ENCODE measurements at regions not wholly inside any gene's neighbourhood (a gene's known extent, or its start where the extent isn't known, plus 50 kb on each side); places are given as distances from the start of the nearest gene placed in this dataset.

DNA sequence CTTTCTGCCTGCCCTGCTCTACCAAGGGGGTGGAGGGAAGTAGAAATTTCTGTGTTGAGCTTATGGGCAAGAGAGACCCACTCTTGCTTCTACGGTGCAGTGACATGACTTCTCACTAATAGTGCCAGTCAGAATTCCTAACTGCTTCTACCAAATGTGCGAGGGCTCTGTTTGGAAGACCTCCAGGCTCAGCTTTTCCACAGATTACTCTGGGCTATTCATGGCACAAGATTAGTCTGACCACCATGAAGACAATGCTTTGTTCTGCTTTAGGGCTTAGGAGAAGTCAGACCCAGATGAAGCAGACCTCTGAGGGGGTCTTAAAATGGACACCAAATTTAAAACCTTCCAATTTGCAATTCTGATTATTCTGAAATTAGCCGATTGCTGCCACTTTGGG is 195.9 kb upstream of the TBC1D5 start:
- no peak for DNase-seq

DNA sequence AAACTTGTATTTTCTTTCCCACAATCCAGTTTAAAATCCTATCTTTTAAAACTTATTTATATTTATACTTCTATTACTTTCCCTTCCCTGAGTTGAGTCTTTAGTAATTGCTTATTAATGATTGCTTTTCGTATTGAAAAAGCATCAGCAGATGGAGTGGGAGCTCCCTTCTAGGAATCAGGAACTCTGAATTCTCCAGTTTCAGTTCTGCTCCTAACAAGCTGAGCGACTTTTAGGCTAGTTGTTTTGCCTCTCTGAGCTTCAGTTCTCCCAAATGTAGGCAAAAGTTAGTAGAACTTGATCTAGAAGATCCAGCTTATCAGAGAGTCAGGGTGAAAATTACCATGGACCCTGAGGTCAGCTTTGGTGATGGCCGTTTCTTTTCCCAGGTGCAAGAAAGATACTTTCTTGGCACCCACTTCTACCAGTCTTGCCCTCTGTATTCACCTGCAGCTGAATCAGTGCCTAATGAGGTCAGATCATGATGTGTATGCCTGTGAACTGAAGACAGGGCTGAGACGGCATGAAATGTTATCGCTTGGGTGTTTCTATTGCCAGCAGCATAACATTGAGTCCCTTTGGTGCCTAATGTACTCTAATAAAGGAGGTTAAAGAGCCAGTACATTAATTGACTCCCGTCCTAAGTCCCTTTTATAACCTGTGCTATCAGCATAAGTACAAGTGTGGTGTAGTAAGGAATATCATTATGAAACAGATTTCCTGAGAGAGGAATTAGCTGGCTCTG is 194.5 kb upstream of the TBC1D5 start:
- no peak for DNase-seq

- DNase-seq: no peak
Observed at GRCh38 chr3:17935222-17935621, 192.8 kb upstream of the TBC1D5 start.

GRCh38 chr3:17932136-17932771 is 189.8 kb upstream of the TBC1D5 start:
- DNase-seq: no peak

- no peak for DNase-seq
Observed at GRCh38 chr3:17931131-17931530, 188.7 kb upstream of the TBC1D5 start.

- DNase-seq: no peak
Observed at GRCh38 chr3:17928502-17929145, 186.2 kb upstream of the TBC1D5 start.

GRCh38 chr3:17927036-17927435 is 184.6 kb upstream of the TBC1D5 start:
- no peak for DNase-seq

GRCh38 chr3:17915341-17915740 is 172.9 kb upstream of the TBC1D5 start:
- DNase-seq: no peak

GRCh38 chr3:17913359-17913758 is 170.9 kb upstream of the TBC1D5 start:
- DNase-seq: no peak

- no peak for DNase-seq
Observed at GRCh38 chr3:17911986-17912760, 169.7 kb upstream of the TBC1D5 start.

GRCh38 chr3:17910922-17911321 is 168.5 kb upstream of the TBC1D5 start:
- DNase-seq: no peak

DNA sequence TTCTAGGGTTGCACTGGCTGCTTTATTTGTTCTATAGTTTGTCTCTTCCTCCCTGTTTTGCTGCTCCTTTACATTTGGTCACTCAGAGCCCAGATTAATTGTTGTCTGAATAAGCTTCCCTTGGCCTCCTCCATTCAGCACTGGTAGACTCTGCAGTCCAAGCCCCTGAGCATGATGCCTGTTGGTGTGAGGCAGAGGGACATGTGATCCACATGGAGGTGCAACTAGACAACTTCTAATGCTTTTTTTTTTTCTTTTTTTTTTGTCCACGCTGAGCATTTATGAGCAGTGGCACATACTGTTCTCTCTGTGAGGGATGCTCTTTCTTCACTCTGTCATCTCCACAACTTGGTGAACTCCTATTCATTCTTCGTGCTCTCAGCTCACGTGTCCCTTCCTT is 167.3 kb upstream of the TBC1D5 start:
- no peak for DNase-seq

GRCh38 chr3:17908399-17909191 is 166.2 kb upstream of the TBC1D5 start:
- DNase-seq: no peak

DNA sequence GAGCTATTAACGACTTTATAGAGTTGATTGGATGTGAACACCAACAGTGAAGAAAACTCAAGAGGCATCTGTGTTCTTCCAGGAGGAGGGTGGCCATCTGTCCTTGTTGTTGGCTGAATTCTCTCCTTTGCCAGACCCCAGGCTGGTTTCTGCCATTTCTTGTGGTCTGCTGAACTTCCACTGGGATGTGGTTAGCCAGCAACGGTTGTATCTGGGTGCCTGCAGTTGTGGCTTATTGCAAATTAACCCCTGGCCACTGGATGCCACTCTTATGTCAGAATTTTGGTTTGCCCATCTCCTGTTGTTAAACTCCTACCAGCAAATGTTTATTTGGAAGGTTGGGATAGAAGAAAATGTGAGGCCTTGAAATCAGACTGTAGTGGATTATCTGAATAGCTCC is 163.6 kb upstream of the TBC1D5 start:
- no peak for DNase-seq

DNA sequence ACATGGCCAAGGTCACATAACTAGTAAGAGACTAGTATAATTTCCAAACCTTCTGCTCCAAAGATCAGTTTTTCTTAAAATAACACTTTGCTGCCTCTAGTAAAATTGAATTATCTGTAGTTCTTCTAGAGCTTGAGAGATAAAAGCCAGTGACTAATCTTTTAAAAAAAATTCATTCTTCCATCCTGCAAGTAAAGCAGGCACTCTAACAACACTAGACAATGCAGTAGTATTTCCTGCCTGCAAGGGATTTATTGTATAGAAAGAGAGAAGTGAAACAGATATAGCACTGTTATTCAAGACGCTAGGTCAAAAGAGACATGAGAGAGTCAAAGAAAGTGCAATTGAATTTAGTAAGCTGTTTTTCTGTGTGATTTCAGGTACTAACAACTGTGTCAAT is 159.5 kb upstream of the TBC1D5 start:
- no peak for DNase-seq

GRCh38 chr3:17894434-17895060 is 152.1 kb upstream of the TBC1D5 start:
- peak; percentile 15 to 47 for DNase-seq

- no peak for DNase-seq
Observed at GRCh38 chr3:17891139-17891856, 148.9 kb upstream of the TBC1D5 start.

DNA sequence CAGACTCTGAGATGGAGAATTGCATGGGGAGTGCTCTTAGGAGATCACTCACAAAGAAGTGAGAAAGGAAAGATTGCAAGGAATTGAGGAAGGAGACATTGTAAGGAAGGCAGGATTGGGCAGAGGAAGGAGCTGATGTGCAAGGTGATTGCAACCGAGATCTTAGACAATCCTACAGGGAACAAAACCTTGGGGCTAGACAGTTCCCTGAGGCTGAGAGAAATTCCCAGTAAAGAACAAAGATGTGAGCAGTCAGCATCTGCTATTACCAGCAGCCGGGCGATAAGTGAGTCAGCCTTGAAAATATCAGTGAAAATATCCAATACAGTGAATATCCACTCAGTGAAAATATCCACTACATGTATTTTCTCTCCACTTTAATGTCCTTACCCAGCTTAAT is 143.6 kb upstream of the TBC1D5 start:
- no peak for DNase-seq

GRCh38 chr3:17882981-17883380 is 140.6 kb upstream of the TBC1D5 start:
- DNase-seq: no peak

GRCh38 chr3:17877299-17877698 is 134.9 kb upstream of the TBC1D5 start:
- DNase-seq: no peak

- no peak for DNase-seq
Observed at GRCh38 chr3:17874636-17875035, 132.2 kb upstream of the TBC1D5 start.
